ENCODE measurements at regions not wholly inside any gene's neighbourhood (a gene's known extent, or its start where the extent isn't known, plus 50 kb on each side); places are given as distances from the start of the nearest gene placed in this dataset.
"Not testable (repeated sequence)": the region's sequence is repeated elsewhere in the genome, so short reads cannot be mapped to it uniquely, and the experiment has no call there.

DNA sequence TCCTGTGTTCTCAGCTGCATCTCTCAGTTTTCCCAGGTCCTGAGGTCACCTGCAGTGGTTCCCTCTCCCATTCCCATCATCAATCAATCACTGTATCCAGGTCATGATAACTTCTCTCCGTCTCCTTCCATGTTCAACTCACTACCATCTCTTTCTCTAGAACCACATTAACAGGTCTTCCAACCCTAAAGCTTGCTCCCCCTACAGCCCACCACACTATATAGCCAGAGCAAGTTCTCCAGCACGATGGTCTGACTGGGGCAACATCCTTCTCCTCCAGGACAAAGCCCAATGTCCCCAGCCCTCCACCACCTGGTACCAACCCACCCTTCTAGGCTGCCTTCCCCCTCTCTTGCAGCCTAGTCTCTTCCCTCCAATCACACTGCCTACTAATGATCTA lies 241.6 kb downstream of the CDK5RAP2 start:
- DNase-seq (ENCODE audit: low spot score): no peak

DNA sequence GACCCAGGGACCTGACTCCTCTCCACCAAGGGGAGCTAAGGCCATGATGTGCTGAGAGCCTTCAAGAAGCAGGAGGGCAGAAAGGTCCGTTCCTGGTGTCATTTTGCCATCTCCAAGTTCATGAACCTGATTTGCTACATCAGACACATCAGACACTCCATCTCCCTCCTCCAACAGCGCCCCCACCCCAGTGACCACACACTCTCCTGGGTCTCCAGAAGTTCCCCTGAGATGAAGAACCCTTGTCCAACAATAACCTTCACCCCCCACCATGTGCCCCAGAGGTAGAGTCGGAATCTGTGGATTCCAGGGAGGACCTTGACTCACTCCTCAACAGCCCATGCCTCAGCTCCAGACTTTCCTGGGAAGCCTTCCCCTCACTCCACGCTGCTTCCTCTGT lies 242.8 kb downstream of the CDK5RAP2 start:
- DNase-seq (ENCODE audit: low spot score): no peak

DNA sequence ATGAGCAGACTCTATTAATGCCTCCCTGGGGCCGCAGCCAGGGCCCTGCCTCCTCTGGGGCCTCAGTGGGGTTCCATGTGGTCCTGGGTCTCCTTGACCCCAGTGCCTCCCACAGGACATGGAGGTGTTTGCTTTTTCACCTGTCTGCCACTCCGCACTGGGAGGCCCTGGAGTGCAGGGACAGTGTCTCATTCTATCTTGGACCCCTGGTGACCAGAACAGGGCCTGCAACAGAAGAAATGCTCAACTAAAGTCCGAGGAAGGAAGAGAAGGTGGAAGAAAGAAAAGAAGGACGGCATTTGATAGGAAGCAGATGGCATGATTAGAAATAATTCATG lies 243.2 kb downstream of the CDK5RAP2 start:
- no peak for DNase-seq (ENCODE audit: low spot score)

DNA sequence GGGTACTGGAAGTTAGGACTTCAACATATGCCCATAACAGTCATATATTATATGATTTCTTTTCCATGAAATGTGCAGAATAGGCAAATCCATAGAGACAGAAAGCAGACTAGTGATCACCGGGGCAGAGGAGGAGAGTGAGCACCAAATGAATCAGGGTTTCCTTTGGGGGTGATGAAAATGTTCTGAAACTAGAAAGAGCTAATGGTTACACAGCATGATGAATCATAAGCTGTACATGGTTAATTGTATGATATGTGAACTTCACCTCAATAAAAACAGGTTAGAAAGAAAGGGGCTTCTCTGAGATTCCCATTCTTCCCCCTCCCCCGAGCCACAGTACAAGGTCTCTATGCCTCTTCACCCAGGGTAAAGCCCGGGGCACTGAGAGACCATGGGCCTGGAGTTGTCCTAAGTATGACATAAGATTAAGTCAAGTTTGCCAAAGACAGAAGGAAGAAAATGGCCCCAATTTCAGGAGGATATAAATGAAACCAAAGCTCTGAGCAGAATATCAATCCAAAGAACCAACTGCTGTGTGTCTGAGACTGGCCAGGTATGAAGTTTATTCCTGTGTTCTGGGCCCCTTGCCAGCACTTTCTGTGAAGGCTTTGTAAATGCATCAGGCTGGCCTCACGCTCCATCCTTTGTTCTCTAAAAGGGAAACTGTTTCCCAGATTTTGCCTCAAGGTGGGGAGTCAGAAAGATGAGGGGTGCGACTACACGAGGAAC lies 243.8 kb downstream of the CDK5RAP2 start:
- no peak for DNase-seq (ENCODE audit: low spot score)

DNA sequence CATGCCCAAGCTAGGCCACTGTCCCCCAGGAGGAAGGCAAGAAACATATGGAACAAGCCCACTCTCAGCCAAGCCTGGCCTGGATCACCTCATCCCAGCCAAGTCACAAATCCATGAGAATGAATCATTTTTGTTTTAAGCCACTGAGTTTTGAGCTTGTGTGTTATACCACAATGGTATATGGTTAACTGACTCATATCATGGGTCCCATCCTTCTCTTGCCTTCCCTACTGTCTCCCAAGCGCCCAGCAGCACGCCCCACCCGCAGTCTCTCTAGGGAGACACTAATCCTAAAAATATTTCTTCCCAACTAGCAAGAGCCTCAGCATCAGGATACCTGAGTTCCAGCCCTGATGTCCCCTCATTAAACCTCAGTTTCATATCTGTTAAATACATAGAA lies 248.1 kb downstream of the CDK5RAP2 start:
- no peak for DNase-seq (ENCODE audit: low spot score)

DNA sequence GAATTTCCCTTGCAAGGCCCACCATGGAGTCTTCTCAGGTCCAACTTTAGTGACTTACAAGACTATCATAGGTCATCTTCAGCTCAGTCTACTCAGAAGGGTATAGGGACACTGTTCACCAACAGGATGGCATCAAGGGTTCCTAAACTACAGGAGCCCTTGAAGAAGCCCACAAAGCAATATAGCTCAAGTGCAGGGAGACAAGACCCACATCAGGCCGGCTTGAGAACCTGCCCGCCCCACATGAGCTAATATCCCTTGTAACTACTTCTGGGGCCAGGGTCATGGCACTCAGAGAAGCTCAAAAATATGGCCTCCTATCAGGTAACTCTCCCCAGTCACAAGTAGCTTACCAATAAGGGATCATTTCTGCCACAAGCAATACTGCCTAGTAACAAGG lies 249.9 kb downstream of the CDK5RAP2 start:
- DNase-seq (ENCODE audit: low spot score): no peak

DNA sequence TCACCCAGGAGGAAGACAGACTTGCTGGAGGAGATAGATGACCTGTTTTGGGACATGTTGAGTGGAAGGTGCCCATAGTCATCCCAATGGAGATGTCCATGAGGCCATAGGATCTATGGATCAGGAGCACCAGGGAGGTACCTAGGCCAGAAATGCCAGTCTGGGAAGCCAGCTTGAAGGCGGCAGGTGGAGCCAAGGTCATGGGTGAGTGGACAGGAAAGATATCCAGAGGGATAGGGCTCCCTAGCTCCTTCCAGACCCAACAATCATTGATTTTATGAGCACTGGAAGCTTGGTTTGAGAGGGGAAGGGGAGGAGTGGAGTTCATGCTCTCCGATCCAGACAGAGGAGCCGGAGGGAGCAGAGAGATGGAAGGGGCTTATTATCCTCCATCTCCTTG lies 252.6 kb downstream of the CDK5RAP2 start:
- DNase-seq (ENCODE audit: low spot score): no peak

DNA sequence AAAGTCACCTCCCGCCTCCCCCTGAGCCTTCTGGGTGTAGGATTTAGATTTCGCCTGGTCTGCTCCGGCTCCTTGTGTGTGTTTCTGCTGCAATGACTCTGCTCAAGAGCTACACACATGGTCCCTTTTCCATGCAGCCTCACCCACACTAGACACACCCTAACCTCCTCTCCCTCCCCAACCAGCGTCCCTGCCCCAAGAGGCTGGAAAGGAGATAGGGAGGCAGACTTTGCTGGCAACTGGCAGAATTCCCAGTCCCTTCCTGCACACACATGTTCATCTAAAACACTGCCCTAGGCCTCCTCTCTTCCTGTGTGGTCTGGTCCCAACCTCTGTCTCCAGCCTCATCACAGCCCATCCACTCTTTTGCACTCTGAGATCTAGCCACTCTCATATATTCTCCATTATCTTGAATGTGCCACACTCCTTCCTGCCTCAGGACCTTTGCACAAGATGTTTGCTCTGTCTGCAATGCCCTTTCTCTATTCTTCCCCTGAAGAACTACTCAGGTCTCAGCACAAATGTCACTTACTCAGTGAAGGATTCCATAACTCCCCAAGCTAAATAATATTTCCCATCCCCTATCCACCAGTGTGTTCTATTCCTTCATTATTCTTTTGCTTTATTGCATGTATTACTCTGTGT lies 253.8 kb downstream of the CDK5RAP2 start:
- DNase-seq (ENCODE audit: low spot score): no peak

DNA sequence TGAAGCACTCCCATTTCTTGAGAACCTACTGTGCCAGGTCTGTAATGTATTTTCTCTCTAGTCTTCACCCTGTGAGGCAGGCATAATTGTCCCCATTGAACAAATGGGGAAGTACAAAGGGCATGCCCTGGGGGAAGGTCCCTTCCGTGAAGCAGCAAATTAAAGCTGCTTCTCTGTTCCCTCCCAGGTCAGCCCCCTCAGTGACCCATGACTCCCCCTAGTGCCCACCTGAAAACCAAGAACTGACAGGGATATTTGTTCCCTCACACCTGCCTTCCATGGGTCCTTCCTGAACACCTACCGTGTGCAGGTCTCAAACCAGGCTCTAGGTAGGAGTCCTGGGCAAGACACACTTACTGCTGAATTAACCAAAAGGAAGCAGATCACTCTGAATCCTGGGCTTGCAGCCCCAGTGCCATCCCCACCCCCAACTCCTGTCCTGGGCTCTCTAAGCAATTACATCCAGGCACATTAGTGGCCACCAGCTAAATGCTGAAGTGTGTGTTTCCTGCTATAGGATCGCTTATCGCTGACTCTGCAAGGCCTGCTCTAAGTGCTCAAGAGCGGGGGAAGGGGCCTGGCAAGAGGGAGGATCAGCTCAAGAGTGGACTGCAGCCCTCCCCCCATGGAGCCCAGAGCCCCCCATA lies 254.8 kb downstream of the CDK5RAP2 start:
- DNase-seq (ENCODE audit: low spot score): no peak

DNA sequence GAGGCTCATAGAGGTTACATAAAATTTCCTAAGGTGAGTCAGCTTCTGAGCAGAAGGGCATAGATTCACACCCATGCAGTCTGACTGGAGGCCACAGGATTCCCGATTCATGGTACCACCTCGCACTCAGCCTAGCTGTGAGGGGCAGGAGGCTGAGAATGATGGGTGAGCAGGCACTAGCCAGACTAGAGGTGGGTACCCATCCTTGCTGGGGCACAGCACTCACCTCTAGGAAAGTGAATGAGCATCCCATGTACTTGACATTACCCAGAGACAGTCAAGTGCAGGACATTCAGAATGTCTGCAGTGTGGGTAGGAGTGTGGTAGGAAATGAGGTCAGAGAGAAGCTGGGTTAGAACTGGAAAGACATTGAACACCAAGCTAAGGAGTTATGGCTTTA lies 255.5 kb downstream of the CDK5RAP2 start:
- no peak for DNase-seq (ENCODE audit: low spot score)

DNA sequence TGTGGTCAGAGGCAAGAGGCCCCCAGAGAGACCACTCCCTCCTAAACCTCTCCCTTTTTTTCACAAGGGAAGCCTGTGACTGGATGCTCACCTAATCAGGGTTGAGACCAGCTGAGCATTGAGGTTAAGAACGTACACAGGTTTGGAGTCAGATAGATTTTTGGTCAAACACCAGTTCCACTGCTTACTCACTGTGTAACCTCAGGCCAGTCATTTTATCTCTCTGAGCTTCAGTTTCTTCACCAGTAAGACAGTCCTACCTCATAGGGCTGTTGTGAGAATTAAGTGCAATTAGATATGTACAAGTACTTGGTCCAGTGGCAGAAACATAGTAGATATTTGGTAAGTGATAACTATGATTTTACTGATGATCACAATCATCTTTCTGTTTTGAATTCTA lies 256.8 kb downstream of the CDK5RAP2 start:
- no peak for DNase-seq (ENCODE audit: low spot score)

DNA sequence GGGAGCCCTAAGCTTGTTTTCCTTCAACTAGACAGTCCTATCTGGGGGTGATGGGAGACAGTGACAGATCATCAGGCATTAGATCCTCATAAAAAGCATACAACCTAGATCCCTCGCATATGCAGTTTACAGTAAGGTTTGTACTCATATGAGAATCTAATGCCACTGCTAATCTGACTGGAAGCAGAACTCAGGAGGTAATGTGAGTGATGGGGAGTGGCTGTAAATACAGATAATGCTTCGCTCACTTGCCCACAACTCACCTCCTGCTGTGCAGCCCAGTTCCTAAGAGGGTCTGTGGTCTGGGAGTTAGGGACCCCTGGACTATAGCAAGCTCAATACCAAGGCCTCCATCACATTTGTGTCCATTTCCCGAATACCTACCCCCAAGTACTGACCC lies 260.5 kb downstream of the CDK5RAP2 start:
- DNase-seq (ENCODE audit: low spot score): no peak

DNA sequence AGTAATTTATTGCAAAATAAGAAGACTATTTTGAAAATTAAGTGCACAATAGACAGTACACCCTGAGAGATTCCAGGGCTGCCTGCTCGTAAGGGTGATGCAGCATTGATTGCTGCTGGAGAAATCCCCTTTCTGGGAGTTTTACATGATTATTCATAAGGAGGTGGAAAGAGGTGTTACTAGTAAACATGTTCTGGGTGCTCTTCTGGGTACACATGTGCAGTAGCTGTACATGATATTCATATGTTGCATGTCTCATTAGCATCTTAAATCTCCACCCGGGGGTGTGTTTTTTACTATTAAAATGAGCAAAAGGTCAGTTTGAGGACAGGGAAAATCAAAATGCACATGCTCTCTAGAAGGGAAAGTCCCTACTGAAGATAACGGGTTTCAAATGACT lies 264.8 kb downstream of the CDK5RAP2 start:
- no peak for DNase-seq (ENCODE audit: low spot score)

DNA sequence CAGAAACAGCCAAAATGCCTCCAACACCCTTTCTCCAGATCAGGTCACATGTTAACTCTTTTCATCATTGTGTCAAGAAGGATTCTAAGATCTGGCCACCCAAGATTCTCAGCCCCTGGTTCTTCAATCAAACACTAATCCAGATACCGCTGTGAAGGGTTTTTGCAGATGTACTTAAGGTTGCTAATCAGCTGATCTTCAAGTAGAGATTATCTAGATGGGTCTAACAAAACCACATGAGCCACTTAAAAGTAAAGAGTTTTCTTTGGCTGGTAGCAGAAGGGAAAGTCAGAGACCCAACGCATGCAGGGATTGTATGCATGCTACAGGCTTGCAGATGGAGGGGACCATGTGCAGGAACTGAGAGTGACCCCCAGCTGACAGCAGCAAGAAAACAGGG lies 267.9 kb downstream of the CDK5RAP2 start:
- DNase-seq (ENCODE audit: low spot score): no peak

DNA sequence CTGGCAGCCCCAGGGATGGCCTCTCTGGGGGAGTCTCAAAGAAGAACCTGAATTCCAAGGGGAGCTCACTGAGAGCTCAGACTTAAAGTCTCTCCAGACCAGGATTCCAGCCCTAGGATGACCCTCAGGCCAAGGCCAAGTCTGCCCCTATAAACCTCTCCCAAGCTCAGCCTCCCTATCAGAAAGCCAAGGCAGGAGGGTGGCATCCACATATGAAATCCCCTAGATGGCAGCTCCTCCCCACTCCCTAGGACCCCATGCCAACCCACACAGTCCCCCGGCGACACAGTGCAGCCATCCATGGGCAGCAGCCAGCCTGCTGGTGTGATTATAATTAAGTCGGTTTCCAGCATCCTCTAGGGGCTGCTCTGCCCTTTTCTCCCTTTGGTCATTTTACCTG lies 269.9 kb downstream of the CDK5RAP2 start:
- no peak for DNase-seq (ENCODE audit: low spot score)

DNA sequence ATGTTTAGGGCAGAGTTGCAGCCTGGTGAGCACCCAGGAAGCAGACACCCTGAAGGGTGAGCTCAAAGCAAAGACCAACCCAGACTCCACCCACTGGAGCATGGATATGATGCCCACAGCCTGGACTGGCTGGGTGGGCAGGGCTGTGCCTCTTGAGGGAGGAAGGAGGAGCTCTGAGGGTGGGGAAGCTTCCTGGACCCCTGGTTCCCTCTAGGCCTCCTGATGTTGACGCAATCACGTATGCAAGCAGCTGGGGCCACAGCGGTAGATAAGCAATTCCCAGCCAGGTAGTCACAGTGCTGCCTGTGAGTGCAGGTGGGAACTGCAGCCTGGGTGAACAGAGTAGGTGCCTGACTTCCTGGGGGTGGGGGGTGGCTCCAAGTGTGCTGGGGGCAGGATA lies 271.5 kb downstream of the CDK5RAP2 start:
- no peak for DNase-seq (ENCODE audit: low spot score)

DNA sequence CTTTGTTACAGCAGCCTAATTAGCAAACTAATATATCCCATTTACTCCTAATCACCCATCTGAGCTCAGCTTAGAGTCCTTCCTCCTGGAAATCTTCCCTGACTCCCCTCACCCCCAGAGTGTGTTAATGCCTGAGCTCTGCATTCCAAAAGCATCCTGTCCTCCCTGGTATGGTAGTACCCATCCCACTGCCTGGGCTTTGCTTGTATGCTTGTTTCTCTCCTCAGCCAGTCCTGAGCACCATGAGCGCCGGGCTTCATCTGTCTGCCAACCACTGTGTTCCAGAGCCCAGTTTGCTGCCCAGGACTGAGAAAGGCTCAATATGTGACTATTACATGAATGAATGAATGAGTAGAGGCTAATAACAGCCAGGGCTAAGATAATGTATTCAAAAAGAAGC lies 272.4 kb downstream of the CDK5RAP2 start:
- DNase-seq (ENCODE audit: low spot score): no peak

DNA sequence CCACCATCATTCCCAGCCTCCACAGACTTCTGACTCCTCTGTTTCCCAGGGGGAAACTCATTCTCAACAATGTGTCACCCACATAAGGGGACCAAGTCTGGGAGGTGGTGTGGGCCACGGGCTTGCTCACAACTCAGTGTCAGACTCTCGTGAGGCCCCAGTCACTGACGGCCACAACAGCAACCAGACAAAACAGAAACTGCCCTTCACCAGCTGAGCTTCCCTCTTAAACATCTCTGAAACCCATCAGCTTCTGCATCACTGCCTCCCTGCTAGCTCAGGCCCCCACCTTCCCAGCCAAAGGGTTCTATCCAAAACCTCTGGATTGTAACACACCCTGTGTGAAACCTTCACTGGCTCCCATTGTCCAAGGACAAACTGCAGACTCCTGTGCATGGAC lies 273.4 kb downstream of the CDK5RAP2 start:
- DNase-seq (ENCODE audit: low spot score): no peak

DNA sequence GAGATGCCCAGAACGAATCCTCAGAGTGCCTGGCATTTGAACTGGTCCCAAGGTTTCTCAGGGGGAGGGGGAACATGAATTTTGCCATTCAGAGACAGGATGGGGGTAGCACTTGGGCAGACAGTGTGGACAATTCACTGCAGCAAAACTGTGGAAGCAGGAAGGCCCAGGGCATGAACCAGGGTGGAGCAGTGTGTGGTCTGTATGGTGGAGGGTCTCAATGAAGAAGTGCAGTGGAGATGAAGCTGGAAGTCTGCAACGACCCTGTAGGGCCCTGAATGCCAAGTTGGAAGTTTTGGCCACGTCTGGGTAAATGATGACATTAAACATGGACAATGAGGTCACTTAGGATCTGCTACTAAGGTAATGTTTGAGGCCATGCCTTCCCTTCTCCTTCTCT lies 273.9 kb downstream of the CDK5RAP2 start:
- DNase-seq (ENCODE audit: low spot score): no peak

DNA sequence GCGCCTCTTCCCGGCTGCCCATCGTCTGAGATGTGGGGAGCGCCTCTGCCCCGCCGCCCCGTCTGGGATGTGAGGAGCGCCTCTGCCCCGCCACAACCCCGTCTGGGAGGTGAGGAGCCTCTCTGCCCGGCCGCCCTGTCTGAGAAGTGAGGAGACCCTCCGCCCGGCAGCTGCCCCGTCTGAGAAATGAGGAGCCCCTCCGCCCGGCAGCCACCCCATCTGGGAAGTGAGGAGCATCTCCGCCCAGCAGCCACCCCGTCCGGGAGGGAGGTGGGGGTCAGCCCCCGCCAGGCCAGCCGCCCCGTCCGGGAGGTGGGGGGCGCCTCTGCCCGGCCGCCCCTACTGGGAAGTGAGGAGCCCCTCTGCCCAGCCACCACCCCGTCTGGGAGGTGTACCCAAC lies 275.1 kb downstream of the CDK5RAP2 start:
- not testable (repeated sequence) for DNase-seq (ENCODE audit: low spot score)

DNA sequence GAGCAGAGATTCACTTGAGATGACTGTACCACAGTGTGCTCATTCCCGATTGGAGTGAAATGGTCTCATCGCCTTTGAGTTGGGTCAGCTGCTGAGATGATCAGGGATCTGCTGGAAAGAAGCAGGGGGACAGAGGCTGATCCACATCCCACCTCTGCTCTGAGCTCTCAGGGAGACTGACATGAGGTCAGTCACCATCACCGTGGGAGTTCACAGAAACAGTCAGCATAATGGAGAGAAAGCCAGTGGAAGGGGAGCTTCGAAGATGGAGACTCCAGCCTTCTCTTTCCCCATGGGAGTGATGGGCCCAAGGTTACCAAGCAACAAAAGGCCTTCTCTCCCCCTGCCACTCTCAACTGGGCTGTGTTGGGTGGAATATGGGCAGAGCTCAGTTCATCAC lies 276.4 kb downstream of the CDK5RAP2 start:
- DNase-seq (ENCODE audit: low spot score): no peak

DNA sequence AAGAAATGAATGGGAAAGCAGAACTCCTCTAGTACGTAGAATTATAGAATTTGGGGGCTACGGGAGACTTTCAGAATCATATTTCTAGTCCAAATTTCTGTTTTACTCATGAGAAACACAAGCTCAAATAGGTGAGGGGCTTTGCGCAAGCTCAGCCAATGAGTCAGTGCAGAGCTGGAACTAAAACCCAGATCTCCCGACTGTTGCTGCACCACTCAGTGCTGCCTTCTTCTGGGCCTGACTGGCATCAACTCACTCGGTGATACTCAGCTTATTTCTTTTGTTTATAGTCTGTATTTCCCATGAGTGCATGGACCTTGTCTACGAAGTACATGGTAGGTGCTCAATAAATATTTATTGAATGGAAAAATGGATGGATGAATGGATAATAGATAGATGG lies 280.2 kb downstream of the CDK5RAP2 start:
- DNase-seq (ENCODE audit: low spot score): no peak

DNA sequence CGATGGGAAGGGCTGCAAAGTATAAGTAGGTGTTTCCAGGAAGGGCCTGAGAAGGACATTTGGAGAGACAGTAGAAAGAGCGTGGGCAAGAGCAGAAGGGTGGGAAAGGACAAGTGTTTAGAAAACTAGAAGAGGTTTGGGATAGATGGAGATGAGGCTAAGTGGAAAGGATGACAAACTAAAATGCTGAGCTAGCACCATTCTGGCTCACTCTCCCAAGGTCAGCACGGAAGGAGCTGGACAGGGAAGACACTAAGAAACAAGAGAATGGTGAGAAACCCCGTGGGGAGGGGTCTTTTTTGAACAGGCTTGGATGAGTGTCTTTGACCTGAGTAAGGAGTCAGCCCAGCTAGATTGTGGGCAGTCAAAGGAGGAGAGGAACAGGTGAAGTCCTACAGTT lies 286.0 kb downstream of the CDK5RAP2 start:
- DNase-seq (ENCODE audit: low spot score): no peak
